HG02623 (cell line): ENCODE measurements at regions not wholly inside any gene's neighbourhood (a gene's known extent, or its start where the extent isn't known, plus 50 kb on each side); places are given as distances from the start of the nearest gene placed in this dataset.

Experiments used
- ATAC-seq: cut with Tn5 transposase; IDR thresholded peaks from one replicate; pipeline ENCODE4 v1.9.1; 2021; ENCODE audit warnings: moderate library complexity; ENCODE audit not compliant: unreplicated experiment

DNA sequence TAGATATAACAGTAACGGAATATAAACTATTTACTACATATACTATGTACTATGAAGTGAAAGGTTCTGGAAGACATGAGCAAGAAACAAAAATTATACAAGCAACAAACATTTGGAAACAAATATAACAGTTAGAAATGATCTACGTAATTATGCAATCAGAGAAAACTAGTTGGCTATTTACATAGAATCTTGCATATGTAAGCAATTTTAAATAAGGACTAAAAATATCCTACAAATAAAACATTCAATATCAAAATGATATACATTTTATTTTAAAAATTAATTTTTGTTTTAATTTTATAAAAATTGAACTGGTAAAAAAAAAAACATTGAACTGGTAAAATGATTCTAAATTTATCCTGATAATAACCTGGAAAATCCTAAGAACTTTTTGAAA is 642.5 kb upstream of the PCDH10 start:
- no peak for ATAC-seq

DNA sequence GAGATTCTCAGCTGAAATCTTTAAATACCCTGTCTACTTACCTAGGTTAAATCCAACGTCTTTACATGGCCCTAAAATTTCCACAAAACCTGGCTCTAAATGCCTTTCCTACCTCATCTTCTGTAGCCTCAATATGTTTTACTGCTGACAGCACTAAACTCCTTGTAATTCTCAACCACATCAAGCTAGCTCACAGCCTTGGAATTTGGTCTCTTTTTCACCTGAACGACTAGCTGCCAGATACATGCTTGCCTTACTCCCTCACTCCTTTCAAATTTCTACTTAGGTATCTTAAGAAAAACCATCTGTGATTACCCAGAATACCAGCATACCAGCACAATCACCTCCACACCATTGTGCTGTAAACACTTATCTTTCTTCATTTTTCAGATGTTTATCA is 635.6 kb upstream of the PCDH10 start:
- no peak for ATAC-seq

DNA sequence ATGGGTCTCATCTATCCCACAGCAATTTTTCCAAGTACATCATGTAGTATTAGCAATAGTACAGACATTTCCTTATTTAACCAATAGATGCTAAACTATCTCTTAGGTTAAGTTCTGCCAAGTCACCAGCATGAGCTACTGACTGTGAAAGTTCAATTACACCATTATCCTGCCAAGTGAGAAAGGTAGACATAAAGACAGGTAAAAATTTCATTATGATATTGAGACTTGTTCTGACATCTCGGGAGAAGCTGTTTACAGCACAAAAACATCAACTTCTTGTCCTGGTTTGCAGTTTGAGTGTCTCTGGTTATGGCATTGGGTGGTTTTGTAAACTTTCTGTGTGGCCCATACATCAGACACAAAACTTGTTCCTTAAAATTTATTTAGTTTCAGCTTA is 622.4 kb upstream of the PCDH10 start:
- no peak for ATAC-seq

DNA sequence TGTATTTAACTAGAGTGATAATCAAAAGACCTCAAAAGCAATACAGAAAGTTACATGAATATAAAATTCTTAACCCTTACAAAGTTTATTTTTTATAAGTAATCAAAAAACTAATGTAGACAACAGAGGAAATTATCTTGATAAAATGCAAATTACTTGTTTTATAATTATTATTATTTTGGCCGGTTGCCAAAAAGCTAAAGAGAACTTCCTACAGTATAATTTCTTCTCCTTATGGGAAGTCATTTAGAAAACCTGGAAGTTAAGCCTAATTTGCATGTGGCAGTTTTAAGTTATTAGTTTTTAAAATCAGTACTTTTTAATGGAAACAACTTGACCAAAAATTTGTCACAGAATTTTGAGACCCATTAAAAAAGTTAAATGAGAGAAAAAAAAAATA is 621.3 kb upstream of the PCDH10 start:
- ATAC-seq, result no peak

DNA sequence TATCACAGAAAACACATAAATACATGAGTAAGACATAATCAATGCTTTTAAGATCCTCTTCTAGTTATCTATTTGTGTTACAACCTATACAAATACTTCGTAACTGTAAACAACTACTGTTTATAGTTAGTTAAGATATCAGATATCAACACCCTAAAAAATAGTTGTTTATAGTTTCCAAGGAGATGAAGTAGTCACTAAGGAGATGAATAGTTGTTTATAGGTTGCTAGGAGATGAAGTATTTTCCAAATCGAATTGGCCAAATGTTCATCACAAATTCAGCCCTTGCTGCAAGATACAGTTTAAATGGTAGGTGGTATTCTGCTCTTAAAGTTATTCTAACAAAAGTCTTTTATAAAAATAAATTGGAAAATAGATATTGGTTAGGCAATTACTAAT is 618.2 kb upstream of the PCDH10 start:
- no peak for ATAC-seq

DNA sequence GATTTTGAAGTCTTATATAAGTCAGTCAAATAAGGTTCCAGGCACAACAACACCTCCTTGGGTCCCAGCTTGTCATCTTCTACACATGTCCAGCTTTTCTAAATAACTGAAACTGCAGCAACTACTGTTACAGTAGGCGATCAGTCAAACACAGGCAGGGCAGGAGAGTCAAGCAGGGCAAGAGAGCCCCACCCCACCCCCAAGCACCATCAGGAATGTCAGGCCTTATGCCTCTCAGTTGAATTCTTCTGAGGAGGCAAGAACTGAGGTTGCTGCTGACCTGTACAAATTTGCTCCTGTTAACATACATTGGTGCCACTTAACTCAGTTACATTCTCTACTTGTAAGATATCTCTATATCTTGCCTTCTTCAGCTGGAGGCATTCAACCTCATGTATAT is 608.8 kb upstream of the PCDH10 start:
- ATAC-seq, result no peak

DNA sequence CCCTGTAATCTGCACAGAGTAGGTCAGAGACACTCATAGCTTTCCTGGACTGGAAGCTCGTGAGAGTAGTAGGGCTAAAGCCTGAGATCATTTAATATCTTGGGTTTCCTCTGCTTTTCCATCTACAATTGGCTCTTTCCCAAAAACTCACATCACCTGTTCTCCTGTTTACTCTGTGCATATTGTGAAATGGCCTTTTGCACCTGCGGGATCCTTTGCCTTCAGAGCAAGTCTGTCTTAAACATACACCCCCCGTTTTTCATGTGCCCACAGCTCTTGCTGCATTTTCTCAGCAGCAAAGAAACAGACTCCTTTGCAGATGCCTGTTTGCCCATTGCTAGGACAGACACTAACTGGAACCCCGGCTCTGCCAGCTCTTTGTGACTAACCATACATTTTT is 608.3 kb upstream of the PCDH10 start:
- no peak for ATAC-seq

DNA sequence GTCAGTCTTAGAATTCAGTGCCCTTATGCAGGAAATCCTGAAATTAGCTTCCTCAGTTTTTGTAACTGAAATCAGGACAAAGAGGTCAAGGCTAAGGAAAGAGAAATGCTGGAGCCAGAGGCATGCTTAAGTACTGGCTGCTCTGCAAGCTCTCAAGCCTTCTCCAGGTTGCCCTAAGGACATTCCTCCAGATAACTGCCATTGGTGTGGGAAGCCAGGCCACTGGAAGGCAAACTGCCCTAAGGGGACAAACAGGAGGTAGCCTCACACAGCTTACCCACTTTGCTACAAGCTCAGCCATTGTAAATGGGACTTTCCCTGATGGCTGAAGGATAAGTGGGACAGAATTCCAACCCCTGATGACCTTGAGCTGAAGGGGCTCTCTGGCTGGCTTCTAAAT is 606.9 kb upstream of the PCDH10 start:
- ATAC-seq, result no peak

DNA sequence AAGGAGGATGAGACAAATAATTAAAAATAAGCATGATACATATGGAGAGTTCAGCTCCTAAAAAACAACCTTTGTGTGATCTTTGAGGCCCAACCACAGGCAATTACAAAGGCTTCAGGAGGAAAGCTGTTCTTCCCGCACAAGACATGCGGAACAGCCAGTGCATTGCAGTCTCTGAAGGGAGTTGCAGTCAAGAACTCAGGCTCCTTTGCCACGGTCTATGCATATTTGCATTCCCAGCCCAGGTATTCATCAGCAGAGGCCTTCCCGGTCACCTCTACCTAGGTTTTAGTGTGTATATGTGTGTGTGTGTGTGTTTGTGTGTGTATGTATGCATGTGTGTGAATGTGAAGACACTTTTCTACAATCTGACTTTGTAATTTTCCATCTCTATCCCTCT is 600.6 kb upstream of the PCDH10 start:
- no peak for ATAC-seq

DNA sequence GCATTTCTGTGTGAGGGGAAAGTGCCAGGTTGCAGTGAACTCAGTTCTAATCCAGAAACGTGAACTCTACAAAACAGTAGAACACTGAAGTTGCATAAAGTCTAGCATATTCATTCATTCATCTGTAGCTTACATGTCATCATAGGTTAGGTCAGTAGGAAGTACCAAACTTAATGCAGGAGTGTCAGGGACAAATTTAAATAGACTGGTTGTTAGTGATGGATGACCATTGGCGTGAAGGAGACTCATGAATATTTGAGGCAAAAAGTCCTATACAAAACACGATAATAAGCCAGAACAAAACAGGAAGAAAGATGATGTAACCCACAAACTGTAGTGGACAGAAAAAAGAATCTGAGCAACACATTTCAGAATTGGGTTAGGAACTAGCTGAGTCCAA is 592.8 kb upstream of the PCDH10 start:
- ATAC-seq, result no peak

DNA sequence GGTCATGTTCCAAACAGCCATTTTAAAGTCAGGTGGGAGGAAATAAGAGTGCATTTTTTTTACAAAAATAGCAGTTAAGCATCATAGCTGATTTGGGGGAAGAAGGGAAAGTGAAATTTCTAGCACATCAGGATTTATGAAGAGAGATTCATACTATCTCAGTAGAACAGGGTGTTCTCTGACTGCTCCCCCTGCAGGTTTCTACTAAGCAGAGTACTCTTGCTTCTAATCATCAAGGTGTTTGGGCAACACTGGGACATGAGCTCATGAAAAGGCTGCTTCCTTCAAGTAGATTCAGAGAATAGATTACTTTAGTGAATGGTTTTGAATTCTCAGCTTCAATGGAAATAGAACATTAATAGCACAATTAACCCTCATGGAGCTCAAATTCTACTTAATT is 591.4 kb upstream of the PCDH10 start:
- no peak for ATAC-seq

DNA sequence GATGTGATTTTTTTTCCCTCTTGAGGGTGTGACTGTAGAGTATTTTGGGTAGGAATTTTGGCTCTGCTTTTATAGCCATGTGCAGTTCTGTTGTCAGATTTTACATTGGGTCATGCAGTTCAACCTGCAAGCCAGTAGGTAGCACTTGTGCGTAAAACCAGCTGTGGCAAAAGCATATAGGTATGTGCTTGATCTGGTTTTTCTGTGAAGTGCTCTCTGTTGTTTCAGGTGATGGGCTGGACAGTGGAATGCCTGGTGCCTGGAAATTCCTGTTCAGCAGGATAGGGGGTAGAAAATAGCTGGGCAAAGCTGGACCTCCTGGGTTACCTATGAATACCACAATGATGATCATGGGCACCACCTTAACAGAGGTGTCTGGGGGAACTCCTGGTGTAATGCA is 584.2 kb upstream of the PCDH10 start:
- ATAC-seq, result no peak

DNA sequence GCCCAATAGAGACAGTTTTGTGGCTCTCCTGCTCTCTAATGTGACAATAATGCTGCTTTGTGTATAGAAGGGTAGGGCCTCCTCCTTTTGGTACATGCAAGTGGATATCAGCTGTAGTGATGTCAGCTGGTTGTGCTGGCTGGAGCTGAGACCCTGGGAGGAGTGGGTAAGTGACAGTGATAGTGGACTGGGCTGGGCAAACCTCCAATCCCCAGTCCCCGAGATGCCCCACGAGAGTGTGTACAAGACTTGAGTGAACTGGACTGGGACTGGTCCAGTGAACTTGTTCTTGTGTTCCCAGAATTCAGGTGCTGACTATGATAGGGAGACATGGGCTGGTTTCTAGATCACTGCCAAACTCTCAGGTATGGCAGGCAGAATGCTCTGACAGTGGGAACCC is 583.6 kb upstream of the PCDH10 start:
- ATAC-seq, result no peak

DNA sequence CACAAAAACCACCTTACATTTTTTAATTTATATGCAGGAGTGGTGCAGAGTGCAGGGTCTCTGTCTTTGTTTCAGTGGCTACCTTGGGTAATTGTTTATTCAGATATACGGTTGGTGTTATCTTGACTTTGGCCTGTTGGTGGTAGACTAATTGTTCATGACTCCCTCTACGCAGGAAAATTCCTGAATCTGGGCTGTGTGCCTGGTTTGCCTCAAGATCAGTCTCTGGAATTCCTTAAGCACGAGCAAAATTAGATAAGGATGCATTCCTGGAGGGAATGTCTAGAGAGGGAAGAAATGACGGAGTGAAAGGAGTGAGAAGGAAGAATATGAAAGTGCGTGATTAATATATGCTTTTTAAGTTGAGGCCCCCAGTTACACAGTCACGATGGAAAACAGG is 576.9 kb upstream of the PCDH10 start:
- ATAC-seq, result no peak

DNA sequence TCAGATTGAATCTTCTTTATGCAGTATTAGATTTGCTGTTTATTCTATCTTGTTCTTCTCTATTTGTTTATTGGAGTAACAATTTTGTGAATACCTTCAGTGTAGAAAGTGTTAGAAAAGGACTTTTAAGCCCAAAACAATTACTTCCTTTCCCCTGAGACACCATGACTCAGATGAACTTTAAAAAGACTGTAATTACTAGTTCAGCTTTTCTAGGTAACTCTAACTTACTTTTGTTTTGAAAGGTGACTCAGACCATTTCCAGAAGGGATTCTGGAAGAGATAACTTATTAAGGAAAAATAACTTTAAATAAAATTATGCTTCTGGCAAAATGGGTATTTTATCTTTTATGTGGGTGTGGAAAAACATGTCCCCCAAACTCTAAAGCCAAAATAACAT is 561.5 kb upstream of the PCDH10 start:
- no peak for ATAC-seq

DNA sequence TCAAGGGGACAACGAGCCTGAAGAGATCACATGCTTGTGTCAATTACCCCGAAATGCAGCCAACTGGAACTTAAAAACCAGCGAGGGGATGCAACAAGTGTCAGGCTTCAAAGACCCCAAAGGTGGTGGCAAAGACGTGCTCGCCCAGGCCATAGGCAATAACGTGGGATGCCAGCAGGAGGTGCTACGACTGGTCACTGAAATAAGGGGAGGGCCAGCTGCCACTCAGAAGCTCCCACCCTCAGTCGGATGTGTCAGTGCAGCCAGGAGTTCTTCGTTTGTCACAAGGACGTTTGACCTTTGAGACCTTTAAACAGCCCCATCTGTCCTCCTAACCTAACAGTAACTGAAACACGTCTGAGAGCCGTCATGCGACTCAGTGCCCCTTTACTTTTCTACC is 556.8 kb upstream of the PCDH10 start:
- no peak for ATAC-seq

DNA sequence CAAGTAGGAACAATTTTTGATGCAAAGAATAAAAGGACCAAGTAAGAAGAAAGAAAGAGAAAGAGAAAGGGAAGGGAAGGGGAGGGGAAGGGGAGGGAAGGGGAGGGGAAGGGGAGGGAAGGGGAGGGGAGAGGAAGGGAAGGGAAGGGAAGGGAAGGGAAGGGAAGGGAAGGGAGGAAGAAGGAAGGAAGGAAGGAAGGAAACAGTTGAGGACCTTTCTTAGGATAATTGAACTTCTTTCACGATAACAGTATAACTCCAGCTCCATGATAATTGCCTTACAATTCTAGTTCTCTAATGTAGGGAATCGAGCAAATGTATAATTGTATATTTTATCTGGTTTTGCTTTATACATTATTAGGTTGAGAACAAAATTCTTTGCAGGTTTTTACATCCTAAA is 556.2 kb upstream of the PCDH10 start:
- no peak for ATAC-seq

DNA sequence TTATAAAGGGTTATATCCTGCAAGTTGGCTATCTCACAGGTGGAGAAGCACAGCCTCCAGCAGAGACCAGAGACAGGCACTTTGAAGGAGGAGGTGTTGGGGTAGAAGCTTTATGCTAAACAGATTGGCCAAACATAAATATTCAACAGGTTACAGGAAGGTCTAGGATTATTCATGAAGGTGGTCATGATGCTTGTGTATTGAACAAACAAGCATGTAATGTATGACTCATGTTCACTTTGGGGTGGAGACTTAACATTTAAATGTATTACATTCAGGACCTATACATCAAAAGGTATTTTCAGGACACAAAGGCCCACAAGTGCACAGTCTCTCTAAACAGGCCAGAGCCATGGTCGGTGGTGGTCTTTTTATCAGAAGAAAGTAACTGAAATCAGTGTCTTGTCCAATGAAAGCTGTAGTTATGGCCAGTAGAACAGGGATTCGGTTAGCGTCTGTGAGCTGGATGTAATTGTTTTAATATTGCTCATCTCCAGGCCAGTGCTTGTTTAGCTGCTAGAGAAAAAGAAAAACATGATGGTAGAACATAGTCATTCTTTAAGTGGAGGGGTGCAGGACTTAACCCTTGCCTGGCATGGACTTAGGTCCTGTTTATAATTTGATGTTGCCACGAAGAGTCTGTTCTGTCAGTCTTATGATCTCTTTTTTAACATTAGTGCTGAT is 555.2 kb upstream of the PCDH10 start:
- no peak for ATAC-seq

DNA sequence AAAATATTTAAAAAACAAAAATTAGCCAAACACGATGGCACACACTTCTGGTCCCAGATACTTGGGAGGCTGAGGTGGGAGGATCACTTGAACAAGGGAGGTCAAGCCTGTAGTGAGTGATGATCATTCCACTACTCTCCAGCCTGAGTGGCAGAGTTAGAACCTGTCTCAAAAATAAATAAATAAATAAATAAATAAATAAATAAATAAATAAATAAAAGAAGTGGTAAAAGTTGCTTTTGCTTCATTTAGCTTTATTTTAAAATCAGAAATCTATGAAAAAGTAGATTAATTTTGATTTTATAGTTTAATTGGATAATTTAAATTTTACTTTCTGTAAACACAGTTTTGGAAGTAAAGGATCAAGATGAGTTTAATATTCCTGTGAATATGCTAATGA is 552.9 kb upstream of the PCDH10 start:
- no peak for ATAC-seq

DNA sequence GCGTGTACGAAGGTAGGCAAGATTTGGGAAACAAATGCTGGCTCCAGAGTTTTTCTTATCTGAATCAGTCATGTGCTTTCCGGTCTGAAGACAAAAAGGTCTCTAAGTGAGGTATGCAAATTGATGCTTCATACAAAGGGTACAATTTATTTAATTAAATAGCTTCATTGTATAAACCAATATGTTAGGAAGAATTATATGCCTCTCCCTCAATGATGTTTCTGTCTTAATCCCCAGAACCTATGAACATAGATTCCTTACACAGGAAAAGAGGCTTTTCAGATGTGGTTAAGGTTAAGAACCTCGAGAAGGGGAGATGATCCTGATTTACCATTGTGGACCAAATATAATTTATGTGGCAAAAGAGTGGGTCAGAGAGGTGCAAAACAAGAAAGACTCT is 543.5 kb upstream of the PCDH10 start:
- no peak for ATAC-seq

DNA sequence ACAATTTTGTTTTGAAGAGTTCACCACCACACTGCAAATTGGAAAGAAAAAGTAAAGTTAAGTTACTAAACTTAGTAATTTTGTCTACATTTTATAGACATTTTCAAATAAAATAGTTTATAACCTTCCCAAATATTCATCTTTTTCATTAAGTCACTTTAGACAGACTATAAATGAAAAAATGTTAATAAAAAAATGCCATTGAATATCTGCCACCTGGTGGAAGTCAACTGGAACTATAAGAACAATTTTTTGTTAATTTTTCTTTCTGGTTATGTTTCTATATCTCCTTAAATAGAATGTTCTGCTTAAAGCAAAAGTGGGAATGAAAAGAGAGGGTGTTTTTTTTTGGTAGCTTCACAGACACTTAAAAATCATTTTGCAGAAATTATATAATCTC is 534.4 kb upstream of the PCDH10 start:
- no peak for ATAC-seq

DNA sequence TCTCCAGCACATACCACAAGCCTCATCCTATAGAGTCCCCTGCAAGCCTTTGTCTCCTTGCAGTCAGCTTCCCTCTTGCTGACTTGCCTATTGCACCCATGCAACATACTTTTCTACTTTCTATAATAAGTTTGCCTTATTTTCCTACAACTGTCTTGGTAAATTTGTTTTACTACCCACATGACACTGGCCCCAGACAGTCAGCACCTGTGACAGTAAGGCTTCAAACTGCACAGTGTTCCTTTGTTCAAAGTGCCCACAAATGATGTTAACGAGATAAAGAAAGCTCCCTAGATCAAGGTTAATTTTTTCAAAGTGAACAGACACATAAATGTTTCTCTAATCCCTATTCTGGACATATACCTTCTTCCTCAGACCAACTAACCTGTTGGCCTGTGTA is 529.1 kb upstream of the PCDH10 start:
- ATAC-seq, result no peak

DNA sequence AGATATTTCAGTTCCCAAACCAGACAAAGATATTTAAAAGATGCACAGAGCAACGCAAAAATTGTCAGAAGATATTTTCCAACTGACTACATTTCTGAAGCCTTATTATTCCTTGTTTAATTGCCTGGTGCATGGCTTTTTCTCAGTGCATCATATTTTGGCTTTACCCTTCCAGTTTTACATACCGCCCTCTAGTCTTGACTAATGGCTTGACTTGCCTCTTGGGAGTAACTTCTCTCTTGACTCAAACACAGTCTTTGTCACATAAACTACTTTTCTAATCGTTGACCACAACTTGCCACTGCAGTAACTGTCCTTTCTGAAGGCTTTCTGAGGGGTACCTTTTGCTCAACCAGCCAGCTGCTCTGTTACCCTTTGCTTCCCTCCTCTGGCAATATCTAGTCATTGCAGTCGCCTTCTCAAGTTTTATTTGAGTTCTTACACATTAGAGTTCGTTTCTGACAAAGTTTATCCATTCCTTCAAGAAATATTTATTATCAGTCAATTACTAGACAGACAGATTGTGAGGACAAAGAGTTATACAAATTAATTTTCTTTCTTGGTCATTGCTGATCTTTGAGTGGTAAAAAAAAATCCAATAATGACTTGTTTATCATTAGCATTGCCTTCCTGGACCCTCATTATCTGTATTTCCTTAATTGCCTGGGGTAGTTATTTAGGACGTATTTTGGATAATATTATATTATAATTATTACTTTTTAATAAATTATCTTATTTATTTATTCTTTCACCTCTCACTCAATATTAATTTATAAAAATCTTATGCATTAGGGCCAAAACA is 506.9 kb upstream of the PCDH10 start:
- ATAC-seq, result no peak
